ENCODE measurements at regions not wholly inside any gene's neighbourhood (a gene's known extent, or its start where the extent isn't known, plus 50 kb on each side); places are given as distances from the start of the nearest gene placed in this dataset.

DNA sequence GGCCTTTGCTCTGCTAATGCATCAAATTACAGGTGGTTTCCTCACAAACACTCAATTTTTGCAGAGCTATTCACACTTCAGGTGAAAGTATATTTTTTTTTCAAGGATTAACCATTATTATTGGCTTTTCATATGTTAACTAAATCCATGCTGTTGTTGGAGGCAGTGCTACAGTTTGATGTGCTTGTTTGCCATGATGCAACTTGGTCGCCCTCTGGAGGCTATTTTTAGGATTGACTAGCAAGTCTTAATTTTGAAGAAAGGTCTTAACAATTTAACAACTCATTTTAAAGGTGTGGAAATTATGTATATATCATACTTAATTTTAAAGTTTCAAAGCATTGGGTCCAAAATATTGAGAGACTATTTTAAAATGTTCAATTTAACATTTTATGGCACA lies 168.8 kb upstream of the FAM47A start:
- Histone ChIP-seq H3K14ac (replicated peaks; ENCODE audit: low read depth, low read length) (no peak overlapping the region), H3K9me1 (ENCODE audit: insufficient read depth, low read length) (no peaks in the 10 kb centered on the region), H3K56ac (ENCODE audit: extremely low read depth, insufficient read depth, low read length) (no peak overlapping the region), H3K4me3 (ENCODE audit: insufficient read depth, low read depth, low read length) (no peak overlapping the region), H3K23ac (ENCODE audit: low read depth, low read length) (no peak overlapping the region), H3K9me3 (ENCODE audit: control insufficient read depth, insufficient read depth, low read length) (no peaks in the 10 kb centered on the region), H2BK5ac (ENCODE audit: low read depth, low read length, poor library complexity, severe bottlenecking) (no peak overlapping the region), H3K9ac (ENCODE audit: low read depth, low read length) (no peak overlapping the region), H2AK5ac (ENCODE audit: low read depth, low read length) (no peak overlapping the region), H4K20me1 (ENCODE audit: insufficient read depth, low read length) (no peaks in the 10 kb centered on the region), H2BK15ac (ENCODE audit: low read depth, low read length) (no peak overlapping the region), H3K79me1 (ENCODE audit: low read depth in 1 of 2, low read length in 2 of 2) (no peaks in the 10 kb centered on the region), H3K27ac (ENCODE audit: insufficient read depth, low read length) (no peak overlapping the region), H2BK120ac (ENCODE audit: low read depth, low read length) (no peak overlapping the region), H2BK20ac (ENCODE audit: low read depth, low read length) (no peak overlapping the region), H4K91ac (ENCODE audit: insufficient read depth, low read depth, low read length) (no peak overlapping the region), H2AK9ac (replicated peaks; ENCODE audit: low read depth, low read length, poor library complexity) (no peak overlapping the region), H3K4me1 (ENCODE audit: control insufficient read depth, insufficient read depth, low read length) (no peaks in the 10 kb centered on the region), H3K4ac (ENCODE audit: low read depth, low read length) (no peak overlapping the region), H3K36me3 (ENCODE audit: control insufficient read depth, insufficient read depth, low read length) (no peaks in the 10 kb centered on the region), H3K18ac (ENCODE audit: low read depth, low read length) (no peak overlapping the region), H4K8ac (ENCODE audit: low read depth in 2 of 2, low read length in 2 of 2) (no peak overlapping the region), H2AFZ (replicated peaks; ENCODE audit: low read length, poor library complexity) (no peak overlapping the region), H4K5ac (ENCODE audit: low read depth, low read length) (no peak overlapping the region), H3K4me2 (ENCODE audit: low read depth, low read length) (no peak overlapping the region), H3K27me3 (ENCODE audit: control insufficient read depth, insufficient read depth, low read length) (no peaks in the 10 kb centered on the region)
- no CpG with 5 or more reads among the region's 1 CpG for WGBS, 2 experiments (ENCODE audit: extremely low coverage in 2 of 2, insufficient read length in 1 of 2)
- dilution Hi-C loops (cut with HindIII; ENCODE audit: low sequenced_read_pairs, unreplicated experiment) = no loop called here
- CTCF ChIA-PET = no interaction called here
- intact Hi-C loops (cut with micrococcal nuclease) = loop anchor here (1.0 kb wide), 1 partner anchor 867 kb away; no protein-coding TSS in a partner anchor
- no peak for TF ChIP-seq RFX5 (IDR thresholded peaks at IDR 0.05; ENCODE audit: low read depth, low read length)
- no peak for TF ChIP-seq CHD1 (IDR thresholded peaks at IDR 0.05; ENCODE audit: low read depth, low read length)
- TF ChIP-seq, protein P1, sequence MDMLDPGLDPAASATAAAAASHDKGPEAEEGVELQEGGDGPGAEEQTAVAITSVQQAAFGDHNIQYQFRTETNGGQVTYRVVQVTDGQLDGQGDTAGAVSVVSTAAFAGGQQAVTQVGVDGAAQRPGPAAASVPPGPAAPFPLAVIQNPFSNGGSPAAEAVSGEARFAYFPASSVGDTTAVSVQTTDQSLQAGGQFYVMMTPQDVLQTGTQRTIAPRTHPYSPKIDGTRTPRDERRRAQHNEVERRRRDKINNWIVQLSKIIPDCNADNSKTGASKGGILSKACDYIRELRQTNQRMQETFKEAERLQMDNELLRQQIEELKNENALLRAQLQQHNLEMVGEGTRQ (IDR thresholded peaks at IDR 0.05; ENCODE audit: low read depth, low read length) = no peak
- TF ChIP-seq CEBPB (IDR thresholded peaks at IDR 0.05; ENCODE audit: low read depth, low read length) = no peak; the same call in 1 of the 2 replicates
- TF ChIP-seq, protein P2, sequence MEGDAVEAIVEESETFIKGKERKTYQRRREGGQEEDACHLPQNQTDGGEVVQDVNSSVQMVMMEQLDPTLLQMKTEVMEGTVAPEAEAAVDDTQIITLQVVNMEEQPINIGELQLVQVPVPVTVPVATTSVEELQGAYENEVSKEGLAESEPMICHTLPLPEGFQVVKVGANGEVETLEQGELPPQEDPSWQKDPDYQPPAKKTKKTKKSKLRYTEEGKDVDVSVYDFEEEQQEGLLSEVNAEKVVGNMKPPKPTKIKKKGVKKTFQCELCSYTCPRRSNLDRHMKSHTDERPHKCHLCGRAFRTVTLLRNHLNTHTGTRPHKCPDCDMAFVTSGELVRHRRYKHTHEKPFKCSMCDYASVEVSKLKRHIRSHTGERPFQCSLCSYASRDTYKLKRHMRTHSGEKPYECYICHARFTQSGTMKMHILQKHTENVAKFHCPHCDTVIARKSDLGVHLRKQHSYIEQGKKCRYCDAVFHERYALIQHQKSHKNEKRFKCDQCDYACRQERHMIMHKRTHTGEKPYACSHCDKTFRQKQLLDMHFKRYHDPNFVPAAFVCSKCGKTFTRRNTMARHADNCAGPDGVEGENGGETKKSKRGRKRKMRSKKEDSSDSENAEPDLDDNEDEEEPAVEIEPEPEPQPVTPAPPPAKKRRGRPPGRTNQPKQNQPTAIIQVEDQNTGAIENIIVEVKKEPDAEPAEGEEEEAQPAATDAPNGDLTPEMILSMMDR (conservative IDR thresholded peaks at IDR 0.05; ENCODE audit: low read depth, low read length) = peak; percentile 58
- no peak for TF ChIP-seq MXI1 (IDR thresholded peaks at IDR 0.05; ENCODE audit: borderline replicate concordance, low read depth, low read length)
- no peak for TF ChIP-seq FOS (IDR thresholded peaks at IDR 0.05; ENCODE audit: low read depth, low read length)
- peak; percentile 36 for TF ChIP-seq SMC3 (IDR thresholded peaks at IDR 0.05; ENCODE audit: low read depth, low read length)
- TF ChIP-seq NFE2L2 (IDR thresholded peaks at IDR 0.05; ENCODE audit: low read depth, low read length) = no peak
- no peak for TF ChIP-seq BHLHE40 (IDR thresholded peaks at IDR 0.05; ENCODE audit: low read depth, low read length)
- TF ChIP-seq MAFK (IDR thresholded peaks at IDR 0.05; ENCODE audit: low read depth, low read length) = no peak
- no peak for TF ChIP-seq POLR2A (IDR thresholded peaks at IDR 0.05; ENCODE audit: low read depth, low read length)
- no peak for TF ChIP-seq MAZ (IDR thresholded peaks at IDR 0.05; ENCODE audit: borderline replicate concordance, low read depth, low read length)
- no peak for TF ChIP-seq ELK1 (IDR thresholded peaks at IDR 0.05; ENCODE audit: borderline replicate concordance, low read depth, low read length)
- TF ChIP-seq RCOR1 (IDR thresholded peaks at IDR 0.05; ENCODE audit: insufficient replicate concordance, low read length) = no peak
- TF ChIP-seq RAD21 (IDR thresholded peaks at IDR 0.05; ENCODE audit: low read length) = peak; percentile 61
- POLR2A ChIA-PET (ENCODE audit: unreplicated experiment) = no interaction called here
- DNase-seq (peak; percentile 58), ATAC-seq (ENCODE audit: low read depth) (peak; percentile 46; the same call in 1 of the 2 replicates)
- in situ Hi-C loops (cut with MboI; ENCODE audit: low sequenced_read_pairs) = no loop called here
- no TSS peak for BruUV-seq (replicated peaks)

All from IMR-90 (cell line).